Pons (tissue), 1 donor: ENCODE measurements at regions not wholly inside any gene's neighbourhood (a gene's known extent, or its start where the extent isn't known, plus 50 kb on each side); places are given as distances from the start of the nearest gene placed in this dataset.
"Not testable (repeated sequence)": the region's sequence is repeated elsewhere in the genome, so short reads cannot be mapped to it uniquely, and the experiment has no call there.

Experiments
- DNase-seq: peaks from one replicate; pipeline ENCODE4 v3.0.0-alpha.2; 2016; ENCODE audit warnings: low spot score

- no peak for DNase-seq
Measured at GRCh38 chr1:232713785-232714184, 83.9 kb upstream of the SIPA1L2 start.

GRCh38 chr1:232715154-232715553, 85.2 kb upstream of the SIPA1L2 start:
- no peak for DNase-seq

- DNase-seq = not testable (repeated sequence)
Measured at GRCh38 chr1:232717911-232718310, 87.3 kb upstream of the MAP10 start.

GRCh38 chr1:232718928-232719927, 86.0 kb upstream of the MAP10 start:
- no peak for DNase-seq

GRCh38 chr1:232722626-232723025, 82.6 kb upstream of the MAP10 start:
- no peak for DNase-seq

GRCh38 chr1:232725305-232726047, 79.7 kb upstream of the MAP10 start:
- no peak for DNase-seq

GRCh38 chr1:232726048-232726779, 79.0 kb upstream of the MAP10 start:
- DNase-seq = no peak

GRCh38 chr1:232728507-232729263, 76.5 kb upstream of the MAP10 start:
- DNase-seq = no peak

- DNase-seq = no peak
Measured at GRCh38 chr1:232732344-232732910, 72.8 kb upstream of the MAP10 start.

- no peak for DNase-seq
Measured at GRCh38 chr1:232737917-232738316, 67.3 kb upstream of the MAP10 start.

- no peak for DNase-seq
Measured at GRCh38 chr1:232743999-232744398, 61.2 kb upstream of the MAP10 start.

GRCh38 chr1:232744847-232745246, 60.4 kb upstream of the MAP10 start:
- no peak for DNase-seq

- not testable (repeated sequence) for DNase-seq
Measured at GRCh38 chr1:232745698-232746097, 59.5 kb upstream of the MAP10 start.

GRCh38 chr1:232748910-232749368, 56.3 kb upstream of the MAP10 start:
- DNase-seq = no peak

- no peak for DNase-seq
Measured at GRCh38 chr1:232751393-232752140, 53.6 kb upstream of the MAP10 start.

GRCh38 chr1:232752365-232752764, 52.9 kb upstream of the MAP10 start:
- no peak for DNase-seq

GRCh38 chr1:232754930-232755329, 50.3 kb upstream of the MAP10 start:
- no peak for DNase-seq
